Choroid plexus epithelial cell (primary cell): ENCODE measurements at regions not wholly inside any gene's neighbourhood (a gene's known extent, or its start where the extent isn't known, plus 50 kb on each side); places are given as distances from the start of the nearest gene placed in this dataset.
"Not testable (repeated sequence)": the region's sequence is repeated elsewhere in the genome, so short reads cannot be mapped to it uniquely, and the experiment has no call there.

Source experiments
- DNase-seq: peaks from one replicate; pipeline ENCODE4 v3.0.0-alpha.2; 2010; ENCODE audit warnings: low read depth
- H3K4me3 ChIP-seq: 2 replicates; pipeline ENCODE4 v1.5.1; 2011; ENCODE audit warnings: low read depth, mild to moderate bottlenecking, control low read depth, low read length, moderate library complexity
- TF ChIP-seq, protein P1 (sequence below): conservative IDR thresholded peaks from 2 replicates; pipeline ENCODE4 v1.5.1; 2011; ENCODE audit warnings: low read depth, mild to moderate bottlenecking, control low read depth, inconsistent platforms, low read length, moderate library complexity

DNA sequence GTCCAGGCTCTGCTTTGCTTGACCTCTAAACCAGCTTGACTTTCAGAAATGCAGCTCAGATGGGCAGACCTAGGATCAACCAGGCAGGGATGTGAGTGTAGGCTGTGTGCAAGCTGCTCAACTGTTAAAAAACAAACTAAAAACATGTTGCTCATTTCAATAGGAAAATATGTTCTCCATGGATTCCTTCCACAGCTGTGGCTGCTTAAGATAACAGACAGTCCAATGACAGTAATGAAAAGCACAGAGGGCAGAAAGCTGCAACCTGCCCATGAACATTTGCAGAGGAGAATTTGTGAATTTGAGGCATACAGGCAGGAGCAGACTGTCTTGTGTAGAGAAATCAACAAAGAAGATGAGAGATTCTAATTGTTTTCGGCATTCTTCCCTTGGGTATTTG lies 534.2 kb downstream of the CCSER2 start:
- DNase-seq = no peak
- H3K4me3 ChIP-seq = no peak overlapping the region

DNA sequence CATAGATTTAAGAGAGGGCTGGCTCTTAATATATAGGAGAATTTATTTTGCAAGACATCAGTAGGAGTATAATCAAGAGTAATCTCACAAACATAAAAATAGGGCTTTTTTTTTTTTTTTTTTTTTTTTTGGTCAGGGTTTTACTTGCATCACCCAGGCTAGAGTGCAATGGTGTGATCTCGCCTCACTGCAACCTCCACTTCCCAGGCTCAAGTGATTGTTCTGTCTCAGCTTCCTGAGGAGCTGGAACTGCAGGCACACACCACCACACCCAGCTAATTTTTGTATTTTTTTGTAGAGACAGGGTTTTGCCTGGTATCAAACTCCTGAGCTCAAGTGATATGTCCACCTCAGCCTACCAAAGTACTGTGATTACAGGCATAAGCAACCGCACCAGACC lies 535.3 kb downstream of the CCSER2 start:
- DNase-seq = no peak
- no peak overlapping the region for H3K4me3 ChIP-seq
- TF ChIP-seq, protein P1, sequence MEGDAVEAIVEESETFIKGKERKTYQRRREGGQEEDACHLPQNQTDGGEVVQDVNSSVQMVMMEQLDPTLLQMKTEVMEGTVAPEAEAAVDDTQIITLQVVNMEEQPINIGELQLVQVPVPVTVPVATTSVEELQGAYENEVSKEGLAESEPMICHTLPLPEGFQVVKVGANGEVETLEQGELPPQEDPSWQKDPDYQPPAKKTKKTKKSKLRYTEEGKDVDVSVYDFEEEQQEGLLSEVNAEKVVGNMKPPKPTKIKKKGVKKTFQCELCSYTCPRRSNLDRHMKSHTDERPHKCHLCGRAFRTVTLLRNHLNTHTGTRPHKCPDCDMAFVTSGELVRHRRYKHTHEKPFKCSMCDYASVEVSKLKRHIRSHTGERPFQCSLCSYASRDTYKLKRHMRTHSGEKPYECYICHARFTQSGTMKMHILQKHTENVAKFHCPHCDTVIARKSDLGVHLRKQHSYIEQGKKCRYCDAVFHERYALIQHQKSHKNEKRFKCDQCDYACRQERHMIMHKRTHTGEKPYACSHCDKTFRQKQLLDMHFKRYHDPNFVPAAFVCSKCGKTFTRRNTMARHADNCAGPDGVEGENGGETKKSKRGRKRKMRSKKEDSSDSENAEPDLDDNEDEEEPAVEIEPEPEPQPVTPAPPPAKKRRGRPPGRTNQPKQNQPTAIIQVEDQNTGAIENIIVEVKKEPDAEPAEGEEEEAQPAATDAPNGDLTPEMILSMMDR = no peak

More for the DNA sequence above, 534.2 kb downstream of the CCSER2 start:
- TF ChIP-seq, protein P1 = no peak

DNA sequence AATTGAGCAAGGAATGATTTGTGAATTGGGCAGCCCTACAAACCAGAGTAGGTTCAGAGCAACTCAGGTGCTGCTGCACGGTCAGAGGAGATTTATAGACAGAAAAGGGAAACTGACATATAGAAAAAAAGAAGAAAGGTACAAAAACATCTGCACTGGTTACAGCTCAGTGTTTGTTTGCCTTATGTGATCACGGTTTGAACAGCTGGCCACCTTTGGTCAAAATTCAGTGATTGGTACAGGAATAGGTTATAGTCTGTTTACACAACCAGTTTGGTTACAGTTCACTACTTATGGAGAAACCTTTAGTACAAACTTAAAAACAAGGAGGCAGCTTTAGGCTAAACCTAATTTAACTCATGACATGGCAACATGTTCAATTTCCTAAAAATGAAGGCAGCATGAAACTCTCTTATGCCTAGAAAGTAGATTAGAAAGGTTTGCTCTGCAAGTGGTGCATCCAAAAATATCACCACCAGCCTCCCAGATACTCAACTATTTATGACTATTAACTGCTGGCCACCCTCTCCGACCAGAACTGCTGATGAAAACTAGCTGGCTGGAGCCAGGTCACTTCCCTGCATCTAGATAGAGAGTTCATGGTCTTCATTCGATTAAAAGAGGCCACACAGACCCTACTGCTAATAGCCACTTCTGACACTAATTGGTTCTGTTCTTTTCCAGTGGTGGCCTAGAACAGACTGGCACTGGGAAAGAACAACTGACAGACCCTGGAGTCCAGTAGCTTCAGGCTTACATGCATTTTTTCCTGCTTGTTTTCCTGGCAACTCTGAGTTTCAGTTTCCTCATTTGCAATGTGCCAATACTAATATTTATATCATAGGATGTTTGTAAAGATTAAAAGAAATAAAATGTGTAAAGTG lies 548.0 kb downstream of the CCSER2 start:
- TF ChIP-seq, protein P1 = no peak
- DNase-seq = no peak
- no peak overlapping the region for H3K4me3 ChIP-seq

DNA sequence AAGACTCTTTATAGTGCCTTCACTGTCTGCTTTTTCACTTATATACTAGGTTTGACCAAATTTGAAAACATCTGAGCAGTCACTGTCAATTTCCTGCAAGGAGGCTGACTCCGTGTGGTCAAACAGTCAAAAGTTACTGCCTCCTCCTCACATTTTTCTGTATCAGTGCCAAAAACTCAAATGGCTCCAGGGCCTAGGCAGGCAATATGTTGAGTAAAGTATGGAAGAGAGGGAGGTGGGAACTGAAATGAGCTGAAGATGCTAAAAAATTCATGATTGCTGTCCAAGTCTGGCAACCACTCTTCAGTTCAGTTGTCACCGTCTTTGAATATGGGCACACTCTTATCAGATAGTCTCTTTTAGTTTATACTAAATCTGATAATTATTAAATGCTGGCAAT lies 551.6 kb downstream of the CCSER2 start:
- no peak for DNase-seq
- TF ChIP-seq, protein P1 = no peak
- no peak overlapping the region for H3K4me3 ChIP-seq

DNA sequence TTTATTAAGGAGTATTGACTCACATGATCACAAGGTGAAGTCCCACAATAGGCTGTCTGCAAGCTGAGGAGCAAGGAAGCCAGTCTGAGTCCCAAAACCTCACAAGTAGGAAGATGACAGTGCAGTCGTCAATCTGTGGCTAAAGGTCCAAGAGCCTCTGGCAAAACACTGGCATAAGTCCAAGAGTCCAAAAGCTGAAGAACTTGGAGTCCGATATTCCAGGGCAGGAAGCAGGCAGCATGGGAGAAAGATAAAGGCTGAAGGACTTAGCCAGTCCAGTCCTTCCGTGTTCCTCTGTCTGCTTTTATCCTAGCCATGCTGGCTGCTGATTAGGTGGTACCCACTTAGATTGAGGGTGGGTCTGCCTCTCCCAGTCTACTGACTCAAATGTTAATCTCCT lies 553.3 kb downstream of the CCSER2 start:
- DNase-seq, H3K4me3 ChIP-seq: not testable (repeated sequence)

DNA sequence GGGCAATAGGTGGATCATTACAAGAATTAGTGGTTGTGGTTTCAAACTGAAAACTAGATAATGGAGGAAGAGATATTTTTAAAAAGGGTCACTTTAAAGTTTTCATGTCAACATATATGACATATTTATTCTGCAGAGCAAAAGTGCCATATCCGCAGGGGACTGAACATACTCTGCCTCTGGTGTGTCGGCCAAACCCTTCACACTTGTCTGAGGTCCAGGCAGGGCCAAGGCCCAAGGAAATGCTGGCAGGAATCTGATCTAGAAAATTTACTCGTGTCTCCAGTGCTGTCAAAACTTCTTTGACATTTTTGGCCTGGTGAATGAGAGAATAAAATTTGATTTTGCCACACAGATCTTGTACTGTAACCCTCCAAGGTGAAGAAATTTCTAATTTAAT lies 562.3 kb downstream of the CCSER2 start:
- TF ChIP-seq, protein P1 = no peak
- H3K4me3 ChIP-seq = no peak overlapping the region
- DNase-seq = no peak

DNA sequence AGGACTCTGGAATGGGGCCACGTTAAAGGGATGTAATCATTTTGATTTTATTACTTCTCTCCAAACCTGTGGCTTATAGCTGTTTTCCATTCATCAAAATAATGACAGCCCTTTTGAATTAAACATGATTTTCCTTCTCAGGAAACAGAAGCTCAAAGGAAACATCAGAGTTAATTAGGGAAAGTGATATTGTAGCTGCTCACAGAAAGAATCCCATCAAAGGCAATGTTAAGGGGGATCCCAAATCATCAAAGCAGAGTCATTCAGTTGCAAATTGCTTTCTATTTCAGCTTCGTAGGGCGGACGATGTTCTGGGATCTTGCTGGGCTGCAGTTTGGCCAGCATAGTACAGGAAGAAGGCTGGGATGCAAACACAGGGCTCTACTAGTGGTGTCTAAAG lies 563.2 kb downstream of the CCSER2 start:
- DNase-seq = no peak
- TF ChIP-seq, protein P1 = no peak
- H3K4me3 ChIP-seq = no peak overlapping the region
